ENCODE measurements at regions not wholly inside any gene's neighbourhood (a gene's known extent, or its start where the extent isn't known, plus 50 kb on each side); places are given as distances from the start of the nearest gene placed in this dataset.
"Not testable (repeated sequence)": the region's sequence is repeated elsewhere in the genome, so short reads cannot be mapped to it uniquely, and the experiment has no call there.

- FAIRE-seq (no peak), DNase-seq (ENCODE audit: extremely low spot score, insufficient read length, low read depth) (no peak)
These were observed 207.4 kb downstream of the OPA1 start for GRCh38 chr3:193800138-193801043.

DNA sequence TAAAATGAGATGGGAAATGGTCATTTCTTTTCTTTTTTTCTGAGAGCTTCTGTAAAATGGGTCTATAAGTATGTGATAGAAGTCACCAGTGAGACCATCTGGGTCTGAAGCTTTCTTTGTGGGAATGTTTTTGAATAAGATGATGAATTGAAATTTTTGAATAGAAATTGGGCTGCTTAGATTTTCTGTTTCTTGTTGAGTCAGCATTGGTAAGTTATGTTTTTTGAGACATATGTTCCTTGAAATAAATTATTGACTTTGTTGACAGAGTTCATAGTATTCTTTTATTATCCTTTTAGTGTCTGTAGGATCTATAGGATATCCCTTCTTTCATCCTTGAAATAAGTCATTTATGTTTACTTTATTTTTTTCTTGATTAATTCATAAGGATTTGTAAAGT is 208.1 kb downstream of the OPA1 start:
- no peak for FAIRE-seq

DNA sequence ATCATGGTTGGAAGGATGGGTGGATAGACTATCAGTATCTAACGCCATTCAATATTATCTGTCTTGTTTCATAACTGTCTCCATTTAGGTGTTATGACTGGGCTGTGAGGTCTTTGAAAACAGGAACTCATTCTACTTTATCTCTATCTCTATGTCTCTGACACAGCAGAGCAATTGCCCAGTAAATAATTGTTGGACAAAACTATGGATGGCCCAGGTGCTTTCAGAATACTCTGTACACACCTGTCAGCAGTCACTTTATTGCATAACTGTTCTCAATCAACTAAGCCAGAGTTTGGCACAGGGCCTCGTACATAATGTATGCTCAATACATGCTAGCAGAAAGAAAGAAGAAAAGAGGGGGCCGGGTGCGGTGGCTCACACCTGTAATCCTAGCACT is 210.3 kb downstream of the OPA1 start:
- DNase-seq (ENCODE audit: extremely low spot score, insufficient read length, low read depth) (no peak), FAIRE-seq (no peak)

More for the DNA sequence above, 208.1 kb downstream of the OPA1 start:
- no peak for DNase-seq (ENCODE audit: extremely low spot score, insufficient read length, low read depth)

GRCh38 chr3:193805448-193805847 is 212.4 kb downstream of the OPA1 start:
- DNase-seq (ENCODE audit: extremely low spot score, insufficient read length, low read depth) (no peak), FAIRE-seq (no peak)

- FAIRE-seq (no peak), DNase-seq (ENCODE audit: extremely low spot score, insufficient read length, low read depth) (no peak)
These were observed 215.3 kb downstream of the OPA1 start for GRCh38 chr3:193808317-193808716.

GRCh38 chr3:193809106-193809505 is 216.1 kb downstream of the OPA1 start:
- no peak for FAIRE-seq

DNA sequence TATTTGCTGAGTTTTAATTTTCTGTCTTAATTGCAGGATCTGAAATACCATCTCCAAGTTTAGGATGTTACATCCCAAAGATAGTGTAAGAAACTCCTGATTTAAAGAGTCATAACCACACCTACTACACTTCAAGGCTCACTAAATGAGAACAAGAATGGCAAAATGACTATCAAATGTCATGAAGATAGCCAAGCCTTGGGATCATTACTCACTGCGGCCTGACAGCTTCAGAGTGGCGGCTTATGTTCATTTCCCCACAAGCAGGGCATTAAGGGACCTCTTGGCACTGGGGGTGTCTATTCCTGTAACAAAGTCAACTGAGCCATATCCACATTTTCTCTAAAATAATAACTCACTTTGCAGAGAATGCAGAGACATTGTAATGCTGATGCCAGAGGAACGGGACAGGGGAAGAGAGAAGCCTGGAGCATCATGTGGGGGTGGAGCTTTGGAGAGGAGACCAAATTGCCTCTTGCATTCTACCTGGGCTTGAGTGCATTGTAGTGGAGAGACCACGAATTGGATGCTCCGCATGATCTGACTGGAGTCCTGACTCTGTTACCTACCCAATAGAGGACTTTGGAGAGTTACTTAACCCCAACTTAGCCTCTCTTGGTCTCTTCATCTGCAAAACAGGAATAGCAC is 219.2 kb downstream of the OPA1 start:
- FAIRE-seq (no peak), DNase-seq (ENCODE audit: extremely low spot score, insufficient read length, low read depth) (no peak)

More at GRCh38 chr3:193809106-193809505, 216.1 kb downstream of the OPA1 start:
- no peak for DNase-seq (ENCODE audit: extremely low spot score, insufficient read length, low read depth)

- no peak for FAIRE-seq
These were observed 219.9 kb downstream of the OPA1 start for GRCh38 chr3:193812791-193813500.

GRCh38 chr3:193813501-193813830 is 220.5 kb downstream of the OPA1 start:
- FAIRE-seq (no peak), DNase-seq (ENCODE audit: extremely low spot score, insufficient read length, low read depth) (no peak)

More at GRCh38 chr3:193812791-193813500, 219.9 kb downstream of the OPA1 start:
- DNase-seq (ENCODE audit: extremely low spot score, insufficient read length, low read depth): no peak

GRCh38 chr3:193814166-193814892 is 221.3 kb downstream of the OPA1 start:
- DNase-seq (ENCODE audit: extremely low spot score, insufficient read length, low read depth) (no peak), FAIRE-seq (no peak)

GRCh38 chr3:193815246-193816027 is 222.4 kb downstream of the OPA1 start:
- FAIRE-seq (no peak), DNase-seq (ENCODE audit: extremely low spot score, insufficient read length, low read depth) (no peak)

GRCh38 chr3:193816028-193816395 is 223.0 kb downstream of the OPA1 start:
- no peak for FAIRE-seq
- DNase-seq (ENCODE audit: extremely low spot score, insufficient read length, low read depth): no peak

- no peak for DNase-seq (ENCODE audit: extremely low spot score, insufficient read length, low read depth)
These were observed 223.8 kb downstream of the OPA1 start for GRCh38 chr3:193816656-193817311.

DNA sequence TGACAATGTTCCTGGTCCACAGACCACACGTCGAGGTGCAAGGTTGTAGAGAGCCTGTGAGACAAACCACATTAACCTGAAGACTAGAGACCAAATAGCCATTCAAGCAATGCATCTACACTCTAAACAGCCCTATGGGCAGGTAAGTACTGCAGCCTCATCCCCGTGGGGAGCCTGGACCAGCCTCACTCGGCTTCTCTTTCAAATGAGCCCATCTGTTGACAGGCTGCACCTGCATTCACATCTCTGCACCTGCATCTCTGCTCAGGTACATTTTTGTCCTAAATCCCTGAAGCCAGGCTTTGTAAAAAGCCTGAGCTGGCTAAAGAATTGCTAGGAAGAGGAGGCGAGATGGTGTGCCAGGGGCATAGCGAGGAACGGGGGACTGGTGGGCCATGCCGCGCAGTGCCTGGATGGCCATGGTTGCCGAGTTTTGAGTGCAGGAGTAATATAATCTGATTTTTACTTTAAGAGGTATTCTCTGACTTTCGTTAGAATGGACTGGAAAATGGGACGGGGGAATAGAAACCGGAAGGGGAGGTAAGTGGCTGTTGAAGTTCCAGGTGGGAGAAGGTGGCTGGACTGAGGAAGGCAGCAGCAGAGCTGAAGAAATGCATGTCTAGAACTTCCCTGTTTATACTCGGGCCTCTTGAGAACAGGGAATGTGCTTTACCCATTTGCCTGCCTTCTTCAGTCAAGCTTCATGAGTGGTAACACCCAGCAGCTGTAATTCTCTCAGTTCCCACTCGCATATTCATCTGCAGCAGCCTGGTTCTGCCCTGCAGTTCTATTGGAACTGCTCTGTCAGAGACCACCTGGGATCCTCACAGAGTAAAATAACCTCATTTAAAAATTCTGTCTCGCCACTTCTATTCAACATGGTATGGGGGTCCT is 226.4 kb downstream of the OPA1 start:
- FAIRE-seq: no peak
- DNase-seq (ENCODE audit: extremely low spot score, insufficient read length, low read depth): no peak

More at GRCh38 chr3:193816656-193817311, 223.8 kb downstream of the OPA1 start:
- FAIRE-seq: no peak

DNA sequence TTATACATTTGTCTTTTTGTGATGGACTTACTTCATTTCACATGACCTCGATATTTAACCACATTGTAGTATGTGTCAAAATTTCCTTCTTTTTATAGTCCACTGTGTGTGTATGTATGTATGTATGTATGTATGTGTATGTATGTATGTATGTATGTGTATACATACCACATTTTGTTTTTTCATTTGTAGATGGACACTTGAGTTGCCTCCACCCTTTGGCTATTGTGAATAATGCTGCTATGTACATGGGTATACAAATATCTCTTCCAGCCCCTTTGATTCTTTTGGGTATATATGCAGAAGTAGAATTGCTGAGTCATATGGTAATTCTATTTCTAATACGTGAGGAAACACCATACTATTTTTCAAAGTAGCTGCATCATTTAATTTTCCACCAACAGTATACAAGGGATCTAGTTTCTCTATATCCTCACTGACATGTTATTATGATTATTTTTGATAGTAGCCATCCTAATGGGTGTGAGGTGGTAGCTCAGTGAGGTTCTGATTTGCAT is 228.2 kb downstream of the OPA1 start:
- FAIRE-seq (no peak), DNase-seq (ENCODE audit: extremely low spot score, insufficient read length, low read depth) (no peak)

DNA sequence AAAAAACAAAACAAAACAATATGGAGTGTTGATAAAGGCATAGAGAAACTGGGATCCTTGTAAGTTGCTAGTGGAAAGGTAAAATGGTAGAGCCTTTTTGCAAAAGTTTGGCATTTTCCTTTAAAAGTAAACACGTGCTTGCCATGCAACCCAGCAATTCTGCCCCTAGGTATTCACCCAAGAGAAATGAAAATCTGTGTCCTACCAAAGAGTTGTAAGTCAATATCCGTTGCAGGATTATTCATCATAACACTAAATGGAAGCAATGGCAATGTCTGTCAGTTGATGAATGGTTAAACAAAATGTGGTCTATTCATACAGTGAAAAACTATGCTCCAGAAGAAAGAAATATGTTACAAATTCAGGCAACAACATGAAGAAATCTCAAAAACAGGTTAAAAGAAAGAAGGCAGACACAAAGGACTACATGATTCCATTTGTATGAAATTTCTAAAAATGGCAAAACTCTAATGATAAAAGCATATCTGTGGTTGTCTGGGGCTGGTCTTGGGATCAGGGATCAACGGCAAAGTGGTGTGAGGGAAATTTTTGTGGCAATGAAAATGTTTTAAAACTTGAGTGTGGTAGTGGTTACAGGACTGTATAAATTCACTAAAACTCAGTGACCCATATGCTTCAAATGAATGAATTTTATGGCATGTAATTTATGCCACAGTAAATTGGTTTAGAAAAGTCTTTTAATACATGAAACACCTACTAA is 229.6 kb downstream of the OPA1 start:
- DNase-seq (ENCODE audit: extremely low spot score, insufficient read length, low read depth) (no peak), FAIRE-seq (no peak)

DNA sequence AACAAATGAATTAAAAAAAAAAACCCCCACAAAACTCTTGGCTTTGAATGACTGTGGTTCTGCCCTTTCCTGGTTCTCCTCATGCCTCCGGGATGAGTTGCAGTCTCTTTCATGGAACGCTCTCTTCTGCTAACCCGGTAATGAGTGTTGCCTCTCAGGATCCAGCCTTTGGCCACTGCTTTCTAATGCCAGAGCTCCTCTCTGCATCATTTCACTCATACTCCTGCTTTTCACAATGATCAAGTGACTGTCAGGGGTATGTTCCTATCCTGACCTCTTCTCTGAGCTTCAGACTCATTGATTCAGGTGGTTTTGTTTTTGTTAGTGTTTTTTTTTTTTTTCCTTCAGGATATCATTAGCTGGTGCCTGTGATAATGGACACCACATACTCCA is 230.2 kb downstream of the OPA1 start:
- FAIRE-seq; DNase-seq (ENCODE audit: extremely low spot score, insufficient read length, low read depth): not testable (repeated sequence)
